ENCODE measurements at regions not wholly inside any gene's neighbourhood (a gene's known extent, or its start where the extent isn't known, plus 50 kb on each side); places are given as distances from the start of the nearest gene placed in this dataset.

- TF ChIP-seq CTCF (conservative IDR thresholded peaks at IDR 0.05; ENCODE audit: low read depth, low read length) (no peak), EZH2 (IDR thresholded peaks at IDR 0.05; ENCODE audit: borderline replicate concordance, low read depth, low read length, poor library complexity, severe bottlenecking) (no peak)
Measured at GRCh38 chr4:114361249-114361648, 237.4 kb upstream of the UGT8 start.
